HG02588 (cell line): ENCODE measurements at regions not wholly inside any gene's neighbourhood (a gene's known extent, or its start where the extent isn't known, plus 50 kb on each side); places are given as distances from the start of the nearest gene placed in this dataset.

Experiments used
- ATAC-seq: cut with Tn5 transposase; IDR thresholded peaks from one replicate; pipeline ENCODE4 v1.9.1; 2021; ENCODE audit warnings: mild to moderate bottlenecking, moderate library complexity; ENCODE audit not compliant: unreplicated experiment

DNA sequence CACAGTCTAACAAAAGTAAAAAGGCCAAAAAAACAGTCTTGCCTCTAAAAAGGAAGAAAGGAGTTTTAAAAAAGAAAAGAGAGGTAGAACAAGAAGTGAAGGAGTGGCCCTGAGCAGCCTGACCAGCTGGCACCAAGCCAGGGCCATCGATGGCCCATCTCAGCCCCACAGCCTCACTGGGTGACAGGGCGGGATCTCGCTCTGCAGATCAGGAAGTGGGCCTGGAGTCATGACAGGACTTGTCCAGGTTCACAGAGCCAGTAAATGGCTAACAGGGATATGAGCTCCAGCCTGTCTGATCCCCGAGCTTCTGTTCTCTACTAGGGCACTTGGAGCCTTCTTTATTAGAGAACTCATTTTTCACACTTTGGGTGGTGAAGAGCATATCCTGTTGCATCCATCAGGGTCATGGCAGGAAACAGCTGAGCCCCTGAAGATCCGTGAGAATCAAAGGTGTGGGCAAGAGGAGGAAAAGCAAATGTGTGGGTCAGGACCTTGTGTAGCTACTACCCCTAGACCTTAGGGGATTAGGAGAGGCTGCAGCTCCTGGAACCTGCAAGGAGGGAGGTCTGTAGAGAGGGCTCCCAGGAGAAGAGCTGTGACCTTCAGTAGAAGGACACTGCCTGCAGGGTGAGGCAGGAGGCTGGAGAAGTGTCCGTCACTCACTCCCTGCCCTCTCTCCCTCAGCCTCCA lies 299.0 kb upstream of the MSX2 start:
- ATAC-seq: no peak

DNA sequence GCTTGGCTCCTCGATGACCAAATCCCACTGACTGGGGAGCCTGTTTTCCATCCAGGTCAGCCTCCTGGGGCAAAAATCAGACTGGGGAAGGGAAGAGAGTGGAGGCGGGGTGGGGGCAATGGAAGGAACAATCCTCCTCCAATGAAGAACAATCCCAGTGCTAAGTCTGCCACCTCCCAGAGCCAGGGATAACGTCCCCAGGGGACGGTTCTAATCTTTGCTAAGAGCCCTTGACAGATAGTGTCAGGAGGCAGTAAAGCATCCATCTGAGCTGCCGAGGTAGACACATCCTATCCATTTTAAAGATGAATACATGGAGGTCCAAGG lies 298.5 kb upstream of the MSX2 start:
- ATAC-seq: no peak

DNA sequence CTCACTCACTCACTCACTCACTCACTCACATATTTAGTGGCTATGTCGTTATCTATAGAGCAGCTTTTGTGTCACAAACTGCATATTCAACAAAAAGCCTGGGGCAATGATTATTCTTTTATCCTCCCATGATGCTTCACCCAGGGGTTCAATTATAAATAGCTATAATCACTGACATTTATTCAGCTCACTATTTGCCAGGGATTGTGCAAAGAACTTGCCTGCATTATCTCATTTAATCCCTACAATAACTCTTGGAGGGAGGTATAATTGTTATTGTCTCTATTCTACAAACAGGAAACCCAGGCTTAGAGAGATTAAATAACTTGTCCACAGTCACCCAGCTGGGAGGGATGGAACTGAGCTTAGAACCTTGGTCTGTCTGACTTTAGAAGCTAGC lies 298.0 kb upstream of the MSX2 start:
- ATAC-seq: no peak

DNA sequence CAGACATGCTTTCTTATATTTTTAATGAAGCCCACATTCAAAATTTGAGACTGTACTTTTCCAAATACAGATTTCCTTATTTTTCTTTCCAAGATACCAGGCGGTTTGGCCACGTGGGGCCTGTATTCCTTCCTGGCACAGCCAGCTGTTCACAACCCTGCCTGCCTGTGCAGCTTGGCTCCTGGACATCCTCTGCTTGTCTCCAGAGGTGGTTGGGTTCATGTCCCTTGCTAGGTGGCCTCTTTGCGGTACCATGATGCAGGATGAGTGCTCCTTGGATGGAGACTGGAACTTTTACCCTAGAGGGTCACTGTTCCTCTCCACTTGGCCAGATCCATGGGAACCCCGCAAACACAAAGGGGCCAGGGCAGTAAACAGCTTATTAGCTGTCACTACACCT lies 297.5 kb upstream of the MSX2 start:
- ATAC-seq: no peak

DNA sequence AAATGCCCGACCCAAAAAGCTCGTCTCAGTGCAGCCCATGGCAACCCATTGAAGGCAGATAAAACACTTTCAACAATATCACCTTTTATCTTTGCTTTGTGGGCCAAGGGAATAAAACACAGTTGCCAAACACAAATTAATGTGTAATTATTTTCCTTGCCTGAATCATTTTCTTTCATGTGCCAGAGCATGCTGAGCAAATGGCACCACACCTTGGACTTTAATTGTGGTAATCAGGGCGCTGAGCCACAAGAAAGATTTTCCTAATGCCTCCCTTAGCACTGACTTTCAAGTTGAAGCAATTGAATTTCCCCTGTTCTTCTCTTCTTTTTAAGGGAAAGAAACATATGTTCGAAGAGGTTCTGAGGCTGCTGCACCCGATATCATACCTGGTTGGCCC lies 297.1 kb upstream of the MSX2 start:
- no peak for ATAC-seq

DNA sequence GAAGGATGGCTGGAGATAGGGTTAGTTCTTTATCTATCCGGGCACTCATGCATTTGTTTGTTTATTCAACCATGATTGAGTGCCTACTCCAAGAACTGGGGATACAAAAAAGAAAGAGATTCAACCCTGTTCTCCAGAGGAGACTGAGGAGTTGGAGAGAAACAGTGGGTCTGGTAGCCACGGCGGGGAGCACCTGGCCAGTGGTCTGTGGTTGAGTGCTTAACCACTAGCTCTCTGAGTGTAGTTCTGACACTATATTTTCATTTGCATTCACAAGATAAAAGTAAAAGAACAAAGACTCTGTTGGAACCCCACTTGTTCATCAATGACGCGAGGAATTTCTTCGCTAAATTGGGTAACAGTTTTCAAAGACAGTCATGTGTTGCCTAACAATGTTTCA lies 295.5 kb upstream of the MSX2 start:
- no peak for ATAC-seq

DNA sequence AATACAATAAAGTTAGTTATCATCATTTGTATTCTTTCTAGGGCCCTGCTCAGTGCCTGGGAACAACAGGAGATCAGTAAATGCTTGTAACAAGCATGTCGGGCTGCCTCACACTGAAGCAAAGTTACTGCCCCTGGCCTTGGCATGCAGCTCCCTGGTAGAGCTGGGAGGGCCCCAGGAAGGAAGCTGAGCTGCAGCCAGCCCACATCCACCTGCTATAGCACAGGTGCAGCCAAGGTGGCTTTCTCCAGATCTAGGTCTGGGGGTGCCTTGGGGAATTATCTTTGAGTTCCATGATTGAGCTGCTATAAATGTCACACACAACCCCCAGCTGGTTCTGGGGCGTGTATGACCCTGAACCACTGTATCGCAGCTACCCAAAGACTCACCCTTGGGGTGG lies 293.4 kb upstream of the MSX2 start:
- no peak for ATAC-seq

DNA sequence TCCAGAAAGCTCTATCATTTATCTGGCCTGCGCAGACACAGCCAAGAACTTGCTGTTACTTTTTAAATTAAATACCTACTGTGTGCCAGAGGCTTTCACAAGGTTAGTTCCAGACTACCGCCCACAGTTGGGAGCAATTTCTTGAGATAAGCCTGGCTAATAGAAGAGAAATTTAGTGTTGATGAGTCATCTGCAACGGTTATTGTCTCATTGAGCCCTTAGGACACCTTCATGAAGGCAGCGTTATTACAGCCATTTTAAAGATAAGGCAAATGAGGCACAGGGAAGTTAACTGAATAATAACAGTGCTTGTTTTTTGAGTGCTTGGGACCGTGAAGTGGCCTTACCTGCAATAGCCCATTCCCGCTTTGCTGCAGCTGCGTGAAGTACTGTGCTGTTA lies 292.9 kb upstream of the MSX2 start:
- no peak for ATAC-seq

DNA sequence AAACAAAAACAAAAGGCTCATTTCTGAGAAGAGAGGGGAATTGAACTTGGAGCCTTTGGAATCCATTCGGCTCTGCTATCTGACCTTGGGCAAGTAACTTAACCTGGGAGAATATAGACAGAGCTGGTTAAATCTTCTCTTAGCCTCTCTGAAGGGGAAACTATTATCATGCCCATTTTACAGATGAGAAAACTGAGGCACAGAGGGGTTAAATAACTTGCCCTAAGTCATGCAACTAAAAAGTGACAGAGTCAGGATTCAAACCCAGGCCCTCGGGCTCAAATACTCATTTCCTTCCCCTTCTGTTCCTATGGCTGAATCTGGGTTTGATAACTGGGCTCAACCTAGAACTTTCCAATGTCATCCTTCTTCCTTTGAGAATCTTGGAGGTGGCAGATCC lies 291.3 kb upstream of the MSX2 start:
- ATAC-seq: no peak

DNA sequence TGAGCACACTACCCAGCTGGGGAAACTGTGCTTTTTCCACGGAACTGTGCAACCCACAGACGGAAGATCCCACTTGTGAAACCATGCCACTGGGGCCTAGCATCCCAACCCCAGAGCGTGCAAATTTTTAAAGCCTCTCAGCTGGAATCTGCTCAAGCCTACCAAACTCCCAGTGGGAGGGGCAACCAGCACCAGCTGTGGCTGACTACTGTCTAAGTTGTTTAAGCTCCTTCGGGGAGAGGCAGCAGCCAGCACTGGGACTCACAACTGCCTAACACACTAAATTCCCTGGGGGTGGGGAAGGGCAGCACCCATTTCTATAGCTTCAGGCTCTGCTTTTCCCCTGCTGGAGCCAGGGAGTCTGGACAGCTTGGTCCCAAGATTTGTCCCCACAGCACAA lies 287.6 kb upstream of the MSX2 start:
- no peak for ATAC-seq

DNA sequence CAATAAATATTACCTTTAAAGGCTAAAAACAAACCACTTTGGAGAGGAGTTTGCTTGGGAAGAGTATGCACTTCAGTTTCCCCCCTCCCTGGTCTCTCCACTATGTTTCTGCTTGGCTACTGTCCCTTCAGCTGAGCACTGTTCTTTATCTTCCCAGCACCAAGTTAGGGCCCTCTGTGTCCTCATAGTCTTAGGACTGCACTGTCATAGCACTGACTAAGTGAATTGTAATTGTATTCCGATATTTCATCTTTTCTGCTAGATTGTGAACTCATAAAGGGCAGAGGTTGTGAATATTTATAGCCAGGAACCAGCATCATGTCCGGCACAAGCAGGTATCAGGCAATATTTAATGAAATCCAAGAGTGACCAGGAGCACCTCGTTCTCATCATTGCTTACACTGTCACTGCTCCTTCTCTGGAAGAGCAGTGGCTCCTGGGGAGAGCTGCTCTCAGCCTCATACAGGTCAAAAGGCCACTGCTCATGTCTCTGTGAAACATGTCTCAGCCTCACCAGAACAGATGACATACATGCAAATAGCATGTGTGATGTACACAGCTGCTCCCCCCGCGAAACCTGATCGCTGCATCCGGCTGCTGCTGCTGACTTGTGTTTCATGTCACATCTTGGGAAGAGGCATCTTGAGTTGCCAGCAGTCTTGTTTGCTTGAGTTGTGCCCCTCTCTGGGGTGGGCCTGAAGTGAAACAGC lies 279.7 kb upstream of the MSX2 start:
- no peak for ATAC-seq

DNA sequence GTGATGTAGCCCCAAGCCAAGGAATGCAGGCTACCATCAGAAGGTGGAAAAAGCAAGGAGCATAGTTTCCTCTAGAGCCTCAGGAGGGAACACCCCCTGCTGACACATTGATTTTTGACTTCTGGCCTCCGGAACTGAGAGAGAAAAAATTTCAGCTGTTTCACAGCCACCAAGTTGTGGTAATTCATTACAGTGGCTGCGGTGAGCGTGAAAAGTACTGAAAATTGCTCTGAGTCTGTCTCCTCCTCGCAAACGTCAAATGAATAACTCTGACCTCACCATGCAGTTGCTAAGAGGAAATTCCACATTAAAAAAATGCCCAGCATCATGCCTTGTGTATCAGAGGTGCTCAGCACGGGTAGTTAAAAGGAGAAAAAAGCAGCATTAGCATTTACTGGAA lies 277.9 kb upstream of the MSX2 start:
- no peak for ATAC-seq

DNA sequence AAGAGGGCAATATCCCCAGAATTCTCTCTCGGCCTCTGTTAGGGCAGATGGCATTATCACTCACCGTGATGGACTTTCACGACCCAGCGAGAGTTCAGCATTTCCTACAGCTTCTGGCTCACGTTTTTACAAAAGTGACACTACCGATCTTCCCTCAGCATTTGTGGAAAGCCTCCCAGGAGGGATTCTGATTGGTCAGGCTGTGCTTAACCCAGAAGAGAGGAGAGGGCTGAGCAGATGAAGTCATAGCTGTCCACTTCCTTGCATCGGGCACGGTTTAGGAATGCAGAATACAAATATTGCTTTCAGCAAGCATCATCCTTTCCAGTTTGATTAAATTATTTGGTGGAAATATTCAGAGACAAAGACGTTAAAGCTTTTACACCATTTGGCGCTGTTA lies 277.4 kb upstream of the MSX2 start:
- no peak for ATAC-seq

DNA sequence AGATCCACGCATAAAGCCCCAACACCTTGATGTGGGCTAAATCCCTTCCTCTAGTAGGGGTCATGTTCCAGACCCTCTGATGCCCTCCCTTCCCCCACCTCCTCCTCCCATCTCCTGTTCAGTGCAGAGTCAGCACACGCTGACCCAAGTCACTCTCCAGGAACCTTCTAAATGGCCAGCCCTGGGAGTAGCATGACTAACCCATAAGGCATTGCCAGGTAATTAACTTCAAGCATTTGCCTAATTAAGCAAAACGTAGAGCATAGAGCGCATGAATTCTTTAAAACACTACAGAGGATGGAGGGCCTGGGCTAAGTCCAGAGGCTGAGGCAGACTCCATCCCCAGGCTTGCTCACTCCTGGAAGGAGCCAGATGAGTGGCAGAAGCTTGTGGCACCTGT lies 276.3 kb upstream of the MSX2 start:
- ATAC-seq: no peak

DNA sequence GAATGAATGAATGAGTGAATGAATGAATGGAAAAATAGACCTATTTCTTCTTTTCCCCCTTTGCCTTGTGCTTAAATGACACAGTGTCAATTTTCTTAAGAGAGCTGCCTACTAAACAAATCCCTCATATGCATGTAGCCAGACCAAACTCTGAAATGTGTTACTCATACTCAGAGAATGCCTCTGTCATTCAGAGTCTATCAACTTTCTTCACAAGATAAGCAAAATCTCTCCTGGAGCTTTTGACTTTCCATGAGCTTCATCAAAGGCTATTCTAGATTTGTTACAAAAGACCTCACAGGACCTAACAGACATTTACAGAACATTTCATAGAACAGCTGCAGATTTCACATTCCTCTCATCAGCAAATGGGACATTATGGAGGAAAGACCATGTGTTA lies 275.7 kb upstream of the MSX2 start:
- ATAC-seq: no peak

DNA sequence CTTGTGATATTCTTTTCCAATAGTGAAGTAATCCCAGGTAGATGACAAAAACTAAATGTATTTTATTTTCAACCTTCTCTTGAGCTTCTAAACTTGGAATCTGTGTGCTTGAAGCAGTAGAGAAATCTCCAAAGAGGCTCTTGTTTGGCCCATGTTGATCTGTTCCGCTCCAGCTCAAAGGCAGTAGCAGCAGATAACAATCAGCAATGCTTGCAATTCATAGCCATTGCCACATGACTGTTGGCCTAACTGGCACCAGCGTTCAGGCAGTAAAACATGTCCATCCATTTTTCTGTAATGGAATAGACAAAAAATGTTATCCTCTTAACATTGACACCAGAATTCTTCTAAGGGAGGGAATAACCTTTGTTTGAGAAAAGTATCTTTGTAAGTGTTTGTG lies 270.7 kb upstream of the MSX2 start:
- ATAC-seq: no peak

DNA sequence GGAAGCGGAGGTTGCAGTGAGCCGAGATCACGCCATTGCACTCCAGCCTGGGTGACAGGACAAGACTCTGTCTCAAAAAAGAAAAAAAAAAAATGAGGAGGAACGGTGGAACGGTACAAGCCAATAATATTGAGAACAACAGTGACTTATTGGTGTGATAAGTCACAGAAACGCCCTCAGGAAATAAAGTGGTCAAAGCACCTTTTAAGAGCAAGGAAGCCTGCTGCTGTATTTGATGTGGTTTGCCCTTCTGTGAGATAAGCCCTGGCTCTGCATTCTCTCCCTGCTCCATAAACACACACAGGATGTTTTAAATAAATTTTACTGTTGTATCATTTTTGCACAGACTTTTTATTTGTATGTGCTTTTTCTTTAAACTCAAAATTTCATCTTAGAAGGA lies 269.9 kb upstream of the MSX2 start:
- no peak for ATAC-seq

DNA sequence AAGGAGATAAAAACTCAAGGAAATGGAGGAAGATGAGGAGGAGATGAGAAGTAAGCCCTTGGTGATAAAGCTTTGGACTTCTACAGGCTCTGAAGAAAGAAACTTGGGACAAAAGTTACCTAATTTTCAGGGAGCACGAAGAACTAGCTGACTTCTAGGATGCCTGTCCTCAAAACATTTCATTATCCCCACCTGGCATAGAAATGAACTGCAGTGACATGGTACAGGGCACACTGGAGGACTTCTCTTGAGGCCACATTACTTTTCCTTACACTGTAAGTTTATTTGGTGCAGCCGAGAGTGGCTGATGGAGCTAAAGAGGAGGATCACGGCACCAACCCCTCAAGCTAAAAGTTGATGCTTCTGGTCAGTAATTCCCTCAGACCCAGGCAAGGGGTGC lies 269.5 kb upstream of the MSX2 start:
- no peak for ATAC-seq

DNA sequence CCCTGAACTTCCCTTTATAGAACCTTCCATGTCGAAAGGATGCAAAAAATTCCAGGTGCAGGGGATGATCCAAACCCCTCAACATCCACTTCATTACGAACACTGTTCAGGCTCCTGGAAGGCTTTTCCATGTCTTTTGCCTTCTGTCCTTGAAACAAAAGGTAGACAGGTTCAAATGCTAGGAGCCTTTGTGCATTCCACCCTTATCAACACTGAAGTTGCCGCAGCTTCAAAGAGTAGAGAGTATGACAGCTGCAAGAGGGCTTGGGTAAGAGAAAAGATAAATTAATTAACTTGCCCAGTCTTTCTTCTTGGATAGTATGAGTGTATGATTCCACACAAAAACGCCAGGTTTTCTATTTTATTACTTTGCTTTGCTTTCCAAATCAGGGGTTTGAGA lies 269.1 kb upstream of the MSX2 start:
- no peak for ATAC-seq

DNA sequence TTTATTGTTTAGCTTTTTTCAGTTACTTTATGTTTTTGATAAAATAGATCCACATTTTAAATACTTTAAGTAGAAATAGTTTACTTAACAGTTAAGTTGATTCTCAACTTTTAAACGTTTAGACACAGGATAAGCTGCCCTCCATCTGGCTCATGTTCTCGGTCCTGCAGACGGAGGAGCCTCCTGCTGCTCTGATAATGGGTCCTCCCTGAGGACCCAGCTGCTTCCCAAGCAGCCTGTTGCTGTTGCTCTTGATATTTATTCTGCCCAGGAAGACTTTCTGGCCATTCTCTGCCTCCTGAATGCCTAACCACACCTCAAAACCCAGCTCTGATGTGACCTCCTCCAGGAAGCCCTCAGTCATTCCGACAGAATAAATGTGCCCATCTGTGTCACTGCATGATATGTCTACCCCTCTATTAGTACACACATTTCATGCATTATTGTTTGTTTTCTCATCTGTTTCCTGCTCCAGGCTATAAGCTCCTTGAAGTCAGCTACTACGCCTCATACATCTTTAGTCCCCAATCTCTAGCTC lies 267.2 kb upstream of the MSX2 start:
- ATAC-seq: no peak

DNA sequence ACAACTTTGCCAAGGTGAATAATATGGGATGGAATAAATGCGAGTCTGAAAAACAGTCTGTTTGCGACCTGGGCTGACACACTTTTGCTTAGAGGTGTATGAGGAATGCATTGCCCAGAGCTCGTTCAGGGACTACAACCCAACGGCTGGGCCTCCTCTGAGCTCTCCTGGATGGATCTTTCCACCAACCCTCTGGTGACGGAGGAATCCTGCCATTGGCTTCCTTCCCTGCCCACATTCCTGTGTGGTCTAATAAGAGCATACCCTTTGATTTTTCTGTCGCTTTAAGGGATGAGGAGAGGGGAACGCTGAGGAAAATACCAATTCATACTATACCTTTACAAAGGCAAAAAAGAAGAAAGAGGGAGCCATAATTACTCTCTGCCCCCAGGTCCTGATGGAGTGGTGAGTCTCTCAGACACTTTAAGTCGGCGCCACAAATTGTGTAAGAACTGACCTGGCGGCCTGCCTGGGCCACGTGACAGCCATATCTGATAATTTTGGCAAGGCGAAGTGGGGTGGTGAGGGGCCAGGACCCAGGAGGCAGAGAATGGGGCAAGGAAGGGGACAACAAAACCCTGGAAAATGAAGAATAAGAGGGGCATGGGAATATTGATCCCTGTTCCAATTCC lies 265.2 kb upstream of the MSX2 start:
- ATAC-seq: no peak

DNA sequence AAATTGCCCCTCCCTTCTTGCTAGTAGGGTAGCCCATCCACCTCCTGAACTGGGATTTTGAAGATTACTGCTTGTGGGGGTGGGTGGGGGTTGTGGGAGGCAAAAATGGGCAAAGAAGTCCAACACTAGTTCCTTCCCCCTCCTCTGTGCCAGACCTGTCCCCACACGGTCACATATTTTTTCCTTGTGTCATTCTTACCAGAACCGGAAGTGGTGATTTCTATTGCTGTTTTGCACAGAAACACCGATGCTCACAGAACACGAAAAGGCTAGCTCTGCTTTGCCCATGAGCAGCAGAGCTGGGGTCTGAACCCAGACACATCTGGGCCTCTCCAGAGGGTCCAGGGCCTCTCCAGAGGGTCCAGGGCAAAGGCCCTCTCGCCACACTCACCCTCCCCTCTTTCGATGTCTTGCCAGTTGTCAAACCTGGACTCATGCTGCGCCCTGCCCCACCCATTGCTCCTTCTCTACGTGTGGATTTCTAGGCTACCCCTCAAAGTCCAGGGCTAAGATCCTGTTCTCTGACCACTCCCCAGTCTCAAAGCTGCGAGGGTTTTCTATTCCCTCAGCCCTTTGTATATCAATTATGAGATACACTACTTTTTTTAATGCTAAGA lies 264.4 kb upstream of the MSX2 start:
- no peak for ATAC-seq
